Dendritic cell treated with granulocyte-macrophage colony-stimulating factor and Interleukin-4, amounts not matched to agents 40 ng/mL and 50 ng/mL, for 4 days (primary cell): ENCODE measurements at regions not wholly inside any gene's neighbourhood (a gene's known extent, or its start where the extent isn't known, plus 50 kb on each side); places are given as distances from the start of the nearest gene placed in this dataset.

ENCODE experiments used
- H3K27ac Mint-ChIP-seq: one replicate; pipeline ENCODE4 v1.8.0; 2022; ENCODE audit warnings: mild to moderate bottlenecking, mixed read lengths
- H3K27me3 Mint-ChIP-seq: one replicate; pipeline ENCODE4 v1.8.0; 2022; ENCODE audit warnings: mild to moderate bottlenecking, mixed read lengths
- H3K36me3 Mint-ChIP-seq: one replicate; pipeline ENCODE4 v1.8.0; 2022; ENCODE audit warnings: low read depth, mixed read lengths
- H3K4me1 Mint-ChIP-seq: one replicate; pipeline ENCODE4 v1.8.0; 2022; ENCODE audit warnings: low read depth, mixed read lengths
- H3K4me3 Mint-ChIP-seq: one replicate; pipeline ENCODE4 v1.8.0; 2022; ENCODE audit warnings: mild to moderate bottlenecking, moderate library complexity, mixed read lengths
- H3K9me3 Mint-ChIP-seq: one replicate; pipeline ENCODE4 v1.8.0; 2022; ENCODE audit warnings: mixed read lengths
- intact Hi-C: fragments of 100-400 bp; cut with micrococcal nuclease; formaldehyde crosslinking; loops from one replicate; pipeline ENCODE4 v1.15.0; 2022

- no peak overlapping the region for H3K4me3 Mint-ChIP-seq
- peaks cover 4% of the 10 kb centered on the region for H3K27me3 Mint-ChIP-seq
- intact Hi-C loops: no loop called here
- no peaks in the 10 kb centered on the region for H3K4me1 Mint-ChIP-seq
- no peak overlapping the region for H3K27ac Mint-ChIP-seq
- H3K9me3 Mint-ChIP-seq: no peaks in the 10 kb centered on the region
- no peaks in the 10 kb centered on the region for H3K36me3 Mint-ChIP-seq
Observed at GRCh38 chr19:31960474-31960873, 384.9 kb upstream of the ZNF507 start.

DNA sequence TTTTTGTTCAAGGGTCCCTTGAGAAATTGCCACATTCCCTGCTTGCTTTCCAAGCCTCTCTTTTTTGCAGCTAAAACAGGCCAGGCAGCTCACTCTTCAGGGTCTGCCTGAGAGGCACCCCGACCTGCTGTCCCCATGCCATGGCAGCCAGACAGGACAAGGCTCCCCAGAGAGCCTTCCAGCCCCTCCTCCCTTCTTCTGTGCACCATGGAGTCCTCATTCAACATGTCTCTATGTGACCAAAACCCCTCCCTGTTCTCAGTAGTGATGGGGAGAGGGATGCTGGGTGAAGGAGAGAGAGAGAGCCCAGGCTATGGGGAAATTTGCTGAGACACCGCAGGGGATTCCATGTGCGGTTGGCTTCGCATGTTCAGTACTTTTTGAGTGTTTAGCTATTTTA is 384.2 kb upstream of the ZNF507 start:
- Mint-ChIP-seq H3K4me1 (no peaks in the 10 kb centered on the region), H3K27ac (no peak overlapping the region), H3K36me3 (no peaks in the 10 kb centered on the region), H3K9me3 (no peaks in the 10 kb centered on the region), H3K4me3 (no peak overlapping the region), H3K27me3 (peaks cover 4% of the 10 kb centered on the region)
- intact Hi-C loops: no loop called here

- intact Hi-C loops: no loop called here
- Mint-ChIP-seq H3K4me1 (no peaks in the 10 kb centered on the region), H3K4me3 (no peak overlapping the region), H3K27me3 (peaks cover 4% of the 10 kb centered on the region), H3K36me3 (no peaks in the 10 kb centered on the region), H3K27ac (no peak overlapping the region), H3K9me3 (no peaks in the 10 kb centered on the region)
Observed at GRCh38 chr19:31961667-31962066, 383.7 kb upstream of the ZNF507 start.

GRCh38 chr19:31962561-31962996 is 382.8 kb upstream of the ZNF507 start:
- Mint-ChIP-seq H3K4me3 (no peak overlapping the region), H3K4me1 (no peaks in the 10 kb centered on the region), H3K27ac (no peak overlapping the region), H3K36me3 (no peaks in the 10 kb centered on the region), H3K27me3 (peaks cover 4% of the 10 kb centered on the region), H3K9me3 (no peaks in the 10 kb centered on the region)
- intact Hi-C loops: no loop called here

DNA sequence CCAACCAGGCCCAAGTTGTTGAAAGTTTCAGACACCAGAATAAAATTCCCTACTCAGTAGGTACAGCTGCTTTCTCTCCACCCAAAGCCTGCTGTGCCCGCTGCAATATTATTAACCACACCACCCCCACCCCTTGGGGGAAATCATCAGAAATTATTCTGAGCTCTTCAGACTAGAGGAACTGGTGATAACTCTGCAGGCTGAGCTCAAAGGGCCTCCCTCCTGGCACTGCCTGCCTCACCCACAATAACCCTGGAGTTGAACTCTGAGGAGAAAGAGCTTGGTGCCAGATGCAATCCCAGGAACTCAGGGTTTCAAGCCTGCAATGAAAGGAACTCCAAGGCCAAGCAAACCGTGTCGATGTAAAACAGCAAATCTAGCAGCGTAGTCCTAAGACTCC is 381.7 kb upstream of the ZNF507 start:
- H3K4me1 Mint-ChIP-seq: no peaks in the 10 kb centered on the region
- H3K27me3 Mint-ChIP-seq: peaks cover 4% of the 10 kb centered on the region
- H3K36me3 Mint-ChIP-seq: no peaks in the 10 kb centered on the region
- H3K9me3 Mint-ChIP-seq: no peaks in the 10 kb centered on the region
- no peak overlapping the region for H3K27ac Mint-ChIP-seq
- no peak overlapping the region for H3K4me3 Mint-ChIP-seq
- intact Hi-C loops: no loop called here

DNA sequence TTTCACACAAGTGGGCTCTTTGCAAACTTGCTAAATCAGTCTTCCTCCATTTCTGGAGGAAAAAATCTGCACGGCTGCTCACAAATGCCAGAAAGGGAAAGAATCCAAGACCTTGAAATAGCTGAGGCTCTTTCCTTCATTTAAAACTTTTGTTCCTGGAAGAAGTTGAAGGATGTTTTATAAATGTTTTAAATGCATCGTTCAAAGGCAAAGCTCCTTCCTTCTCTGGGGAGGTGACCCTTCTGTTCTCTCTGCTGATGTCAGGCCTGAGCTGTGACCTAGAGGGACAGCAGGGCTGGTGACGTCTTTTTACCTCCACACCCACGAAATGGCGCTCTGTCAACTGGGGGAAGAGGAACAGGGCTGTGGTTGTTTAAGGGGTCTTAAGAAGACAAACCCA is 376.4 kb upstream of the ZNF507 start:
- Mint-ChIP-seq H3K4me1 (no peaks in the 10 kb centered on the region), H3K36me3 (no peaks in the 10 kb centered on the region), H3K9me3 (no peaks in the 10 kb centered on the region), H3K27me3 (no peaks in the 10 kb centered on the region), H3K27ac (no peak overlapping the region), H3K4me3 (no peak overlapping the region)
- intact Hi-C loops: no loop called here

DNA sequence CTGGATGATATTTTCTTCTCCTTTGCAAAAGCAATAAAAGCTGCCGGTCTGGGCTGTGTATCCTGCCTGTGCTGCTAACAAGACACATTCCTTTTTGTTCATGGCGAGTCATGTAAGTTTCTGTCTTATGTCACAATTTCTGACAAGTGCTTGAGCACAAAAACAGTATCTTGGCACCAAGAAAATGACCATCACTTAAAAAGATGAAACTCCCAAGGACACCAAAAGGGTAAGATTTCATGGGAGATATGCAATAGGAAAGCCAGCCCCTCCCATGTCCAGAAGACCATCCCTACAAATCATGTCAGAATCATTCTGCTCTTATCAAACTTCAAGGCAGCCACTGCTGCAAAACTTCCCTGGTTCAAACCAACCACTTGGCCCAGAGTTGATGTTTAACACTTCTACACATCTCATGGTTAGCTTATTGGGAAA is 375.4 kb upstream of the ZNF507 start:
- Mint-ChIP-seq H3K27ac (no peak overlapping the region), H3K4me3 (no peak overlapping the region), H3K9me3 (peaks cover 6% of the 10 kb centered on the region), H3K4me1 (no peaks in the 10 kb centered on the region), H3K36me3 (no peaks in the 10 kb centered on the region), H3K27me3 (no peaks in the 10 kb centered on the region)
- intact Hi-C loops: no loop called here

DNA sequence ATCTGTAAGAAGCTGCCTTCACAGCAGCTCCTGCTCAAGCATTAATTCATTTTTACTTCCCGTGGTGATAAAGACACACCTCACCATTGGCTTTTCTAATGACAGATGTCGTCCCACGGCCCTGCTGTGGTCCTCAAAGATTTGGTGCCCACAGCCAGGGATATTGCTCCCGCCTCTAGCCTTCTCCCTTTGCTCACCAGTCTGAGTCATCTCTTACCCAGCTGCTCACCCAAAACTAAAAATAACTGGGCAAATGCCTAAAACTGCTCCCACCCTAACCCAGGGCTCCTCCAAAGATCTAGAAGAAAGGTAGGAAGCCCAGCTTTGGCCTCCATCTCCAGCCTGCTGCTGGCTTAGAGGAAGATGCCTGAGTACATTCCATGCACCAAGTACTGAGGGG is 371.1 kb upstream of the ZNF507 start:
- Mint-ChIP-seq H3K4me1 (no peaks in the 10 kb centered on the region), H3K27ac (no peak overlapping the region), H3K36me3 (no peaks in the 10 kb centered on the region), H3K27me3 (no peaks in the 10 kb centered on the region), H3K9me3 (peaks cover 6% of the 10 kb centered on the region), H3K4me3 (no peak overlapping the region)
- intact Hi-C loops: no loop called here

GRCh38 chr19:31974941-31975340 is 370.5 kb upstream of the ZNF507 start:
- Mint-ChIP-seq H3K36me3 (no peaks in the 10 kb centered on the region), H3K4me1 (no peaks in the 10 kb centered on the region), H3K27me3 (no peaks in the 10 kb centered on the region), H3K9me3 (peaks cover 6% of the 10 kb centered on the region), H3K27ac (no peak overlapping the region), H3K4me3 (no peak overlapping the region)
- intact Hi-C loops: no loop called here

GRCh38 chr19:31975461-31975860 is 369.9 kb upstream of the ZNF507 start:
- Mint-ChIP-seq H3K4me1 (no peaks in the 10 kb centered on the region), H3K36me3 (no peaks in the 10 kb centered on the region), H3K4me3 (no peak overlapping the region), H3K27me3 (no peaks in the 10 kb centered on the region), H3K27ac (no peak overlapping the region), H3K9me3 (peaks cover 6% of the 10 kb centered on the region)
- intact Hi-C loops: no loop called here

- no peaks in the 10 kb centered on the region for H3K27me3 Mint-ChIP-seq
- H3K4me1 Mint-ChIP-seq: no peaks in the 10 kb centered on the region
- H3K4me3 Mint-ChIP-seq: no peak overlapping the region
- H3K27ac Mint-ChIP-seq: no peak overlapping the region
- intact Hi-C loops: no loop called here
- peaks cover 6% of the 10 kb centered on the region for H3K9me3 Mint-ChIP-seq
- no peaks in the 10 kb centered on the region for H3K36me3 Mint-ChIP-seq
Observed at GRCh38 chr19:31976775-31977536, 368.5 kb upstream of the ZNF507 start.

DNA sequence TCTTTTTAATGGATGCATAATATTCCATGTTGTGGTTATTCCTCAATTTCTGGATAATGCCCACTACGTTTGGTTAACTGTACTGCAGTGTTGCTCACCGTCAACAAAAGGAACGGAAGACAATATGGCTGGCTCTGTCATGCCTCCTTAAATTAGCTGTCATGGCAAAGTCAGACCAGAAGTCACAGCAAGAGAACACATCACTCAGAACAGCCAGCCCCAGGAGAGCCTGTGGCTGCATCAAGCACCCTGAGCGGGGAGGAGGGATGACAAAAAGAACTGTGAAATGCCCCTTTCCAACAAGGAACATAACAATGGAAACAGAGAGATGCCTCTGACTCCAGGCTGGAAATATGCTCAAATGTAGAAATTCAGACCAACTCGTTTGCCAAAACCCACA is 366.0 kb upstream of the ZNF507 start:
- Mint-ChIP-seq H3K27ac (no peak overlapping the region), H3K27me3 (no peaks in the 10 kb centered on the region), H3K4me1 (no peaks in the 10 kb centered on the region), H3K9me3 (peaks cover 7% of the 10 kb centered on the region), H3K4me3 (no peak overlapping the region), H3K36me3 (no peaks in the 10 kb centered on the region)
- intact Hi-C loops: no loop called here

- Mint-ChIP-seq H3K27me3 (no peaks in the 10 kb centered on the region), H3K27ac (no peak overlapping the region), H3K36me3 (no peaks in the 10 kb centered on the region), H3K4me1 (no peaks in the 10 kb centered on the region), H3K9me3 (peaks cover 10% of the 10 kb centered on the region), H3K4me3 (no peak overlapping the region)
- intact Hi-C loops: no loop called here
Observed at GRCh38 chr19:31979949-31980670, 365.3 kb upstream of the ZNF507 start.

- H3K27me3 Mint-ChIP-seq: no peaks in the 10 kb centered on the region
- intact Hi-C loops: no loop called here
Observed at GRCh38 chr19:31980796-31981195, 364.6 kb upstream of the ZNF507 start.

More at GRCh38 chr19:31980796-31981195, 364.6 kb upstream of the ZNF507 start:
- H3K4me3 Mint-ChIP-seq: no peak overlapping the region
- H3K27ac Mint-ChIP-seq: no peak overlapping the region
- H3K36me3 Mint-ChIP-seq: no peaks in the 10 kb centered on the region
- peaks cover 17% of the 10 kb centered on the region for H3K9me3 Mint-ChIP-seq
- H3K4me1 Mint-ChIP-seq: no peaks in the 10 kb centered on the region
